ENCODE measurements at regions not wholly inside any gene's neighbourhood (a gene's known extent, or its start where the extent isn't known, plus 50 kb on each side); places are given as distances from the start of the nearest gene placed in this dataset.

GRCh38 chr6:84511929-84512328 lies 252.5 kb downstream of the TBX18 start:
- in situ Hi-C loops (cut with MboI) = no loop called here
- H2AFZ ChIP-seq (ENCODE audit: low read depth, low read length) = no peak overlapping the region
- POLR2A ChIA-PET = interaction anchor here (0.6 kb wide), 1 partner anchor 427 kb away, joined by 3 read pairs; no protein-coding TSS in a partner anchor
- CTCF ChIA-PET (ENCODE audit: low intra/inter-chr PET ratio) = no interaction called here
- H3K27ac ChIP-seq (ENCODE audit: extremely low read depth, low read depth, low read length) = no peak overlapping the region
- intact Hi-C loops (cut with micrococcal nuclease) = no loop called here
- no peaks in the 10 kb centered on the region for H3K36me3 ChIP-seq (ENCODE audit: control insufficient read depth, insufficient read depth, low read length)
- TF ChIP-seq DPF2 (IDR thresholded peaks at IDR 0.05) (no peak), MXI1 (IDR thresholded peaks at IDR 0.05; ENCODE audit: low read depth, low read length) (no peak), CREM (IDR thresholded peaks at IDR 0.05; ENCODE audit: low read depth) (no peak), ZNF764 (CRISPR knock-in tag; IDR thresholded peaks at IDR 0.05; ENCODE audit: low read depth) (no peak), RBBP5 (IDR thresholded peaks at IDR 0.05; ENCODE audit: borderline replicate concordance, insufficient read depth, low read length, poor library complexity, severe bottlenecking) (no peak), ZNF75A (CRISPR knock-in tag; IDR thresholded peaks at IDR 0.05) (no peak), ZBTB1 (CRISPR knock-in tag; IDR thresholded peaks at IDR 0.05; ENCODE audit: borderline replicate concordance, low read depth) (no peak), ZNF77 (CRISPR knock-in tag; IDR thresholded peaks at IDR 0.05) (no peak), OTX1 (CRISPR knock-in tag; IDR thresholded peaks at IDR 0.05) (no peak)
- TF ChIP-seq, protein P1, sequence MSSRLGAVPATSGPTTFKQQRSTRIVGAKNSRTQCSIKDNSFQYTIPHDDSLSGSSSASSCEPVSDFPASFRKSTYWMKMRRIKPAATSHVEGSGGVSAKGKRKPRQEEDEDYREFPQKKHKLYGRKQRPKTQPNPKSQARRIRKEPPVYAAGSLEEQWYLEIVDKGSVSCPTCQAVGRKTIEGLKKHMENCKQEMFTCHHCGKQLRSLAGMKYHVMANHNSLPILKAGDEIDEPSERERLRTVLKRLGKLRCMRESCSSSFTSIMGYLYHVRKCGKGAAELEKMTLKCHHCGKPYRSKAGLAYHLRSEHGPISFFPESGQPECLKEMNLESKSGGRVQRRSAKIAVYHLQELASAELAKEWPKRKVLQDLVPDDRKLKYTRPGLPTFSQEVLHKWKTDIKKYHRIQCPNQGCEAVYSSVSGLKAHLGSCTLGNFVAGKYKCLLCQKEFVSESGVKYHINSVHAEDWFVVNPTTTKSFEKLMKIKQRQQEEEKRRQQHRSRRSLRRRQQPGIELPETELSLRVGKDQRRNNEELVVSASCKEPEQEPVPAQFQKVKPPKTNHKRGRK (tag; IDR thresholded peaks at IDR 0.05) = no peak
- TF ChIP-seq, protein P2, sequence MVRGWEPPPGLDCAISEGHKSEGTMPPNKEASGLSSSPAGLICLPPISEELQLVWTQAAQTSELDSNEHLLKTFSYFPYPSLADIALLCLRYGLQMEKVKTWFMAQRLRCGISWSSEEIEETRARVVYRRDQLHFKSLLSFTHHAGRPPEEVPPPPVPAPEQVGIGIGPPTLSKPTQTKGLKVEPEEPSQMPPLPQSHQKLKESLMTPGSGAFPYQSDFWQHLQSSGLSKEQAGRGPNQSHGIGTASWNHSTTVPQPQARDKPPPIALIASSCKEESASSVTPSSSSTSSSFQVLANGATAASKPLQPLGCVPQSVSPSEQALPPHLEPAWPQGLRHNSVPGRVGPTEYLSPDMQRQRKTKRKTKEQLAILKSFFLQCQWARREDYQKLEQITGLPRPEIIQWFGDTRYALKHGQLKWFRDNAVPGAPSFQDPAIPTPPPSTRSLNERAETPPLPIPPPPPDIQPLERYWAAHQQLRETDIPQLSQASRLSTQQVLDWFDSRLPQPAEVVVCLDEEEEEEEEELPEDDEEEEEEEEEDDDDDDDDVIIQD (CRISPR knock-in tag; IDR thresholded peaks at IDR 0.05) = no peak
- TF ChIP-seq, protein P3, sequence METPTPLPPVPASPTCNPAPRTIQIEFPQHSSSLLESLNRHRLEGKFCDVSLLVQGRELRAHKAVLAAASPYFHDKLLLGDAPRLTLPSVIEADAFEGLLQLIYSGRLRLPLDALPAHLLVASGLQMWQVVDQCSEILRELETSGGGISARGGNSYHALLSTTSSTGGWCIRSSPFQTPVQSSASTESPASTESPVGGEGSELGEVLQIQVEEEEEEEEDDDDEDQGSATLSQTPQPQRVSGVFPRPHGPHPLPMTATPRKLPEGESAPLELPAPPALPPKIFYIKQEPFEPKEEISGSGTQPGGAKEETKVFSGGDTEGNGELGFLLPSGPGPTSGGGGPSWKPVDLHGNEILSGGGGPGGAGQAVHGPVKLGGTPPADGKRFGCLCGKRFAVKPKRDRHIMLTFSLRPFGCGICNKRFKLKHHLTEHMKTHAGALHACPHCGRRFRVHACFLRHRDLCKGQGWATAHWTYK (CRISPR knock-in tag; IDR thresholded peaks at IDR 0.05) = no peak
- no peaks in the 10 kb centered on the region for H3K79me2 ChIP-seq (ENCODE audit: control insufficient read depth, insufficient read depth, low read length)
- no peaks in the 10 kb centered on the region for H3K9me3 ChIP-seq (replicated peaks; ENCODE audit: control insufficient read depth, insufficient read depth, low read depth, low read length)
- FAIRE-seq = no peak
- no peaks in the 10 kb centered on the region for H3K27me3 ChIP-seq (ENCODE audit: control insufficient read depth in 2 of 2, insufficient read depth in 2 of 2, low read length in 2 of 2)
- H3K9me1 ChIP-seq (ENCODE audit: control insufficient read depth, insufficient read depth, low read length) = no peaks in the 10 kb centered on the region
- no peak overlapping the region for H3K4me3 ChIP-seq
- no peaks in the 10 kb centered on the region for H4K20me1 ChIP-seq (replicated peaks; ENCODE audit: control insufficient read depth, insufficient read depth, low read length)
- no peak for ATAC-seq
- 2% methylated on average over 3 of the region's 3 CpGs for WGBS (ENCODE audit: insufficient coverage, low coverage, missing lambda C conversion rate)
- no peak overlapping the region for H3K9ac ChIP-seq (ENCODE audit: insufficient read depth in 1 of 2, low read depth in 2 of 2, low read length in 2 of 2)
- no peaks in the 10 kb centered on the region for H3K4me1 ChIP-seq (replicated peaks in 1 of 2; ENCODE audit: control insufficient read depth in 2 of 2, insufficient read depth in 2 of 2, low read length in 2 of 2)
- H3K4me2 ChIP-seq (ENCODE audit: insufficient read depth, low read length) = no peak overlapping the region
- DNase-seq (ENCODE audit: extremely low read depth in 1 of 4, low spot score in 3 of 4) = no peak
- BruUV-seq (replicated peaks) = no TSS peak

All from K562 (cell line).